ENCODE measurements at regions not wholly inside any gene's neighbourhood (a gene's known extent, or its start where the extent isn't known, plus 50 kb on each side); places are given as distances from the start of the nearest gene placed in this dataset.

- DNase-seq = peak; percentile 59
Measured at GRCh38 chr15:38046257-38047051, 112.0 kb downstream of the TMCO5A start.

DNA sequence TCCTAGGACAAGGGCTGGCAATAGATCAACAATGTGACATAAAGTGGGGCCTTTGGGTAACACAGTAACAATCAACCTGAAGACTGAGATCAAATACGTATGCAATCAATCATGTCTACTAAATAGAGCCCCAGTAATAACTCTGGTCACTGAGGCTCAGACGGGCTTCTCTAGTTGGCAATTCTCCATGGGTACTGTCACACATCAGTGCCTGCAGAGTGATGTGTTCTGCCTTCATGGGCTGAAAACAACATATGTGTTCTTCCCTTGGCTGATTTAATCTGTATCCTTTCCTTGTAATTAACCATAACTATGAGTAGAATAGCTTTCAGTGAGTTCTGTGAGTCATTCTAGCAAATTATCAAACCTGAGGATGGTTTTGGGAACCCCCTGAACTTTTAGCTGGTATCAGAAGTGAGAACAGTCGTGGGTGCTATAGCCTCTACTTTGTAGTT, 113.6 kb downstream of the TMCO5A start:
- DNase-seq = no peak

GRCh38 chr15:38049891-38050290, 115.5 kb downstream of the TMCO5A start:
- DNase-seq = no peak

- DNase-seq = peak; percentile 79
Measured at GRCh38 chr15:38050529-38051448, 116.3 kb downstream of the TMCO5A start.

DNA sequence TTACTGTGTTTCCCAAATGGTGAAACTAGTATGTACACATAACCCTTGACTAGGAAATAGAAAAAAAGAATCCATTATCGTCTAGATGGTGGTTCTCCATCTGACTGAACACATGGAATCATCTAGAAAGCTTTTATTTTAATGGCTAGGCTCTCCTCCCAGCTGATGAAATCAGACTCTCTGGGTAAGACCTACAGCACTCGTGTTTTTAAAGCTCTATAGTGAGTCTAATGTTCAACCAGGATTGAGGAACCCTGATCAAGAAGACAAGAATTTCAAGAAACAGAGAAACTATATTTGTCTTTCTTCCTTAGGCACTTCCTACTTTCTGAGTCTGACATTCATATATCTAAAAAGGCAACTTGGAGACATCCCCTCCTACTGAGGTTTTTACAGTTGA, 118.8 kb downstream of the TMCO5A start:
- DNase-seq = no peak

GRCh38 chr15:38053776-38054175, 119.3 kb downstream of the TMCO5A start:
- no peak for DNase-seq

DNA sequence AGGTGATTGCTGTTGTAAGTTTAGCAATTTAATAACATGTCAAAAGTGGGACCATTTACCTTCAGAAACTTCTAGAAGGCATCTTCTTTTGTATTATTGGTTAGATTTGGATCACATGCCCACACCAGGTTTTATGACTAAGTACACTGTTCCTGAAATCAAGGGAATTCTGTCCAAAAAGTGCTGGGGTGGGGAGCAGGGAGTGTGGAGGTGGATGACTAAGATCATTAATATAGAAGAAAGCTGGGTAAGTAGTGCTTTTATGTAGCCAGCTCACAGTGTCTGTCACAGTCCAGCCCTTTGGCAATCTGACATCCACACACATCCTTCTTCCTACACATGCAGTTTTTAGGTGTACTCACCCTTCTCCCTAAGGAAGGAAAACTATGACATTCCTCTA, 120.0 kb downstream of the TMCO5A start:
- DNase-seq = peak; percentile 65

DNA sequence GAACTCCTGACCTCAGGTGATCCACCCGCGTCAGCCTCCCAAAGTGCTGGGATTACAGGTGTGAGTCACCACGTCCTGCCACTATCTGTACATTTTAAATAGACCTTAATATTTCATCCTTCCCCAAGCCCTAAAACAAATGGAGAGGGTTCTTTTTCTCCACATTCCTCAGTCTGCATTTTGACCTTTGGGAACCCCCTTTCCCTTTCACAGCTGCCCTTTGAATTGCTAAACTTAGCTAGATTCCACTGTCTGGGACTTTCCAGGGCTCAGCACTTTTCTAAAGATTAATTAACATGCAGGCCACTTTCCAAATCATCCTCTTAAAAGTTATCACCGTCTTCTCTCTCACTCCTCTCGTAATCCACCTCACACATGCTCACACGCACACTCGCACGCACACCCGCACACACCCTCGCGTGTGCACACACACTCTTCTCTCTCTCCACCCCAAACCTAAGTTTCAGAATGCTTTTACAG, 124.2 kb downstream of the TMCO5A start:
- no peak for DNase-seq

DNA sequence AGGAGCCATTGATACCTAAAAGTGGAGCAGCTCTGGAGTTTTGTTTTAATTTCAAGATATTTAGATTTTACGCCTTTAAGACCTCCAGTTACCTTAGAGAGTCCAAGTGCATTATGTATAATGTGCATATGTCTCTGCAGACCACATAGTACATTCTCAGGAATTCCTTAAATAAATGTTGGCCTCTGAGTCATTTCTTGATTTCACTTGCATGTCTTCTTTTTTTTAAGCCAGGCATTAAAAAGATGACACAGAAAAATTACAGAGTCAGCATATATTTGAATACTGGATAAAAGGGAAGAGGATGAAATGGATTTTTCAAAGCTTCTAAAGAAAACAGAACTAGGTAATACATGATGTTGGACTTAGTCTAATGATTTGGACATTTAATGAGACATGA, 125.2 kb downstream of the TMCO5A start:
- peak; percentile 85 for DNase-seq

- no peak for DNase-seq
Measured at GRCh38 chr15:38061856-38062649, 127.6 kb downstream of the TMCO5A start.

GRCh38 chr15:38062696-38063095, 128.3 kb downstream of the TMCO5A start:
- DNase-seq = peak; percentile 66

GRCh38 chr15:38065721-38066345, 131.4 kb downstream of the TMCO5A start:
- DNase-seq = no peak

GRCh38 chr15:38066612-38067011, 132.2 kb downstream of the TMCO5A start:
- DNase-seq = no peak

DNA sequence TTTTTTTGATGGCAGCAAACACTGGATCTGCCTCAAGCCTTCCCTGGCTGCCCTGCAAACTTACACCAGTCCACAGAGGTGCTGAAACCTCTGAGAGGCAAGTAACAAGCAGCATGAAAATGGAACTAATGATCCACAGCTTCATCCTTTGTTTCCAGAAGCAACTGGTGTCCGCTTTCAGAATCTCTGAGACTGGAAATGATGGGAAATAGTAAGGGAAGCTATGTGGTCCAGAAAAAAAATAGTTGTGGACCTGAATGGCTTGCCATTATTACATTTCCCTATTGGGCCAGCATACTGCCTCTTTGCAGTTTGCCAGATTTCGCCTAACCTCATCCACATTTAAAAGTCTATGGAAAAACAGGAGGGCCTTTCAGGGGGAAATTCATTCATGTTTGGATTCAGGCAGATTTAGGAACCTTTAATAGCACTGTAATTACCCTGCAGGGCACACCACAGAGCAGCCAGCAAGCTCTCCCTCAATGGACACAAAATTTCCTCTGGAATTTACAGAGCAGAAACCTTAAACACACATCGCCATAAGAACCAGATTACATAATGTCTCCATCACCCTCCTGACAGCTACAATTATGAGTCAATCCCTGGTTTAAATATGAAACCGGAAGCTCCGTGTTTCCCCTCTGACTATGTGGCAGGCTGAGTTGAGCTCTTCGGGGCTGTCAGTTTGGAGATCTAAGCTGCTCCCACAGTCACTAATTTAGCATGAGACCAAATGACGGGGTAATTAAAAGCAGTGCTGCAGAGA, 134.4 kb downstream of the TMCO5A start:
- DNase-seq = peak; percentile 92

- DNase-seq = peak; percentile 84
Measured at GRCh38 chr15:38069511-38070011, 135.1 kb downstream of the TMCO5A start.

GRCh38 chr15:38070778-38071177, 136.3 kb downstream of the TMCO5A start:
- DNase-seq = no peak

DNA sequence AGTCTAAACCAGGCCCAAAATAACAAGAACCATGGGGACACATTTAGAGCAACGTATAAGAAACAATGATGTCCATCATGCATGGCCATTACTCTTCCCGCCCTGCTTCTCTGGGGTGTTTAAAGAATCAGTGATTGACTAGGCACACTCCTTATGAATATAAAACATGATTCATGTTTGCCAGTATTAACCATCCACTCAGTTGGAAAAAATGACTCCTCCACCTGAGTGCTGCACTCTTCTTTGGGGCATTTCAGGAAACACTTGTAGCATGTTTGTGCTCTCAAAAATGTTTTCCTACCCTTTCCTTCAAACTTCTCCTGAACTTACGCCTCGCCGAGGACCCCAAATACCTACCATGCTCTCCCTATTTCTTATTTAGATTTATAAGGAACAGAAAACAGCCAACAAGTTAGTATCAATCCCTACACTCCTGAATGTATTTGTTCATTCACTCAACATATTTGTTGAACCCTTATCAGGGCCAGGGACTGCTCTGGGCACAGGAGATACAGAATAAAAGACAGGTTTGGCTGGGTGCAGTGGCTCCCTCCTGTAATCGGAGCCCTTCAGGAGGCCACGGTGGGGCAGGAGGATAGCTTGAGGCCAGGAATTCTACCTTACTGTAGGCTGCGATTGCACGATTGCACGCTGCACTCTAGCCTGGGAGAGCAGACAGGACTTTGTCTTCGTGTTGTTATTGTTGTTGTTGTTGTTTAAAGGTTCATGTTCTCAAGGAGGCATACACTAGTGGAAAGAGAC, 137.0 kb downstream of the TMCO5A start:
- DNase-seq = no peak

- no peak for DNase-seq
Measured at GRCh38 chr15:38072007-38072347, 137.5 kb downstream of the TMCO5A start.

GRCh38 chr15:38072348-38073177, 138.1 kb downstream of the TMCO5A start:
- peak; percentile 78 for DNase-seq
